Left cardiac atrium (tissue), 4 donors: ENCODE measurements at regions not wholly inside any gene's neighbourhood (a gene's known extent, or its start where the extent isn't known, plus 50 kb on each side); places are given as distances from the start of the nearest gene placed in this dataset.

ENCODE experiments used
- ATAC-seq, 2 donors: fragments of 200-7000 bp; cut with Tn5 transposase; one replicate each; pipeline ENCODE4 v1.9.1; 2020; ENCODE audit warnings: mild to moderate bottlenecking in 2 of 2, moderate library complexity in 2 of 2
- DNase-seq: peaks from one replicate; pipeline ENCODE4 v3.0.0-alpha.2; 2020
- intact Hi-C, 2 donors: fragments of 100-400 bp; cut with DNase I; formaldehyde crosslinking; loops; one replicate each; pipeline versions ENCODE4 v1.14.1 to v1.15.1; 2022 to 2023
- donor health status: DM: no; HTN: yes; CAD: no.
- donor health status: DM: no; HTN: yes; CAD: no; lungs with severe emphysema.
- donor health status: DM: yes; HTN: yes; CAD: no.
- donor health status: Dilated cardiomyopathy.

GRCh38 chr3:162196964-162197363 lies 700.4 kb downstream of the OTOL1 start:
- intact Hi-C loops, result no loop called here
- ATAC-seq (no peak), DNase-seq (no peak)

DNA sequence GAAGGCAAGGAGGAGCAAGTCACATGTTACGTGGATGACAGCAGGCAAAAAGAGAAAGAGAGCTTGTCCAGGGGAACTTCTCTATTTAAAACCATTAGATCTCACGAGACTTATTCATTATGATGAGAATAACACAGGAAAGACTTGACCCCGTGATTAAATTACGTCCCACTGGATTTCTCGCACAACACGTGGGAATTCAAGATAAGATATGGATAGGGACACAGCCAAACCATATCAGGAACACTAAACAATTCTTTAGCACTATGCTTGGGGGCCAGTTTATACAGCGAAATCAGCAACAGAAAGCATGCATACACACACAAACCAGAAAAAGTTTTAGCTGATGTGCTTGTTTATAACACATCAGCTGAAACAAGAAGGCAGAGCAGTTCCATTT lies 704.2 kb downstream of the OTOL1 start:
- ATAC-seq (no peak), DNase-seq (no peak)
- intact Hi-C loops, result no loop called here

DNA sequence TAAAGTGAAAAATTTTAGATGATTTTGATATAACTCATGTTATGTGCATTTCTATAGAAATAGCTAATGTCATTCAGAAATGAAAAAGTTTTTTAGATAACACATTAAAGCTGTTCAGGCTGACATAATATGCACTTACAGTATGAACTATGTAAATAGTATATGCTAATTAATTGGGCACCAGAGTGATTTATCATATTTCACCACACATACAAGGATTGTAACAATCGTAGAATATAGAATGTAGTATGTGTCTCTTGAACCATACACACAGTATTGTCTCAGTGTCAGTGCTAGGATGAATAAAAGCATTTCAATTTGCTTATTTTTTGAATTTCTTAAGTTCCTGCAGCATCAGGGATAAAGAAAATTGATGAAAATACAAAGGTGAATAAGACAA lies 710.0 kb downstream of the OTOL1 start:
- no peak for DNase-seq
- intact Hi-C loops, result no loop called here
- ATAC-seq, result no peak

- no peak for ATAC-seq
- DNase-seq, result no peak
- intact Hi-C loops, result no loop called here
These were observed 714.9 kb downstream of the OTOL1 start for GRCh38 chr3:162211470-162211869.

DNA sequence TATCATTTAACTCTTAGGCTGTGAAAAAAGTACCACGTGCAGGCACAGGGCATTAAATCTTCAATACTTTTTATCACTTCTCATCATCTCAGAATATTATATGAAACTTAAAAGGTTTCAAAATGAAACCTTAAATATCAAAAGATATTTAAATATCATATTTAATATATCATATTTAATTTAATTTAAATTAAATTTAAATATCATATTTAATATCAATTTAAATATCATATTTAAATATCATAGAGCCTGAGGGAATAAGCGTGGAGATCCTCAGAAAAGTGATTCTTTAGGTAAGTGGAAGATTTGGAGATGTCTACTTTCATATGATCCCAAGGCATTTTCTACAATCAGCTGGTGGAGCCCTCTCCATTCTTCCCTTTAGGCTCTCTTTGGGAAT lies 716.6 kb downstream of the OTOL1 start:
- DNase-seq (no peak), ATAC-seq (no peak)
- intact Hi-C loops, result no loop called here

GRCh38 chr3:162213956-162214355 lies 717.3 kb downstream of the OTOL1 start:
- intact Hi-C loops, result no loop called here
- DNase-seq, result no peak
- no peak for ATAC-seq

DNA sequence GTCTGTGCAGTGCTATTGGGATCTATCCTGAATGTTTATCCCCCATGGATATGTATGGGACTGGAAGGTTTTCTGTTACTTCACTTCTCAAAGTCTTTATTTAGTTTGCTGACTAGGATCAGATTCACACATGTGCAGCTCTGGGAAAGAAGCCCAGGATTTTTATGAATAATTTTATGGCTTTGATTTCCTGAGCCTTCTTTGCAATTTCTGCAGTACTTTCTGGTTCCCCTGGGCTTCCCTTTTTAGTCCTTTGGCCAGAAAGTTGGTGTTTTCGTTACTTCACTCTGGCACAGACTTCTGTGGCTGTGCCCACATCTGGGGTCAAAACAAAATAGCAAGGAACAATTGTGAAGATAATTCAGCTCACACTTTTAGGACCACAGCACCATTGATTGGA lies 721.0 kb downstream of the OTOL1 start:
- DNase-seq, result no peak
- intact Hi-C loops, result no loop called here
- peak in 1 of 2 donors; percentile 78 for ATAC-seq

DNA sequence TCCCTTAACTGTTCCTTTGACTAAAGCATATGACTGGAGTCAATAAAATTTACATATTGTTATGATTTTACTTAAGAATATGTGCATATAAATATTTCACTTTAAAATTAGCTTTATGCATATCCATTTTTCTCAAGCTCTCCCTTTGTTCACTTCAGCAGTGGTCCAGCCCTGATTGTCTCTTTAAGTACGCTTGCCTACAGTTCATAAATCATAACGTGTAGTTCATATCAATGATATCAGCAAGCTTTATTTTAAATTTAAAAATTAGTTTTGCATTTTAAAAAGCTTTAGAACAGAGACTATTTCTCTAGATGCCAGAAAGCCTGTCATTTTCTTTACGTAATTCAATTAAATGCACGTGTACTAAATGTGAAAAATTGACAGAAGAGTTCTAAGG lies 721.9 kb downstream of the OTOL1 start:
- ATAC-seq (no peak), DNase-seq (no peak)
- intact Hi-C loops, result no loop called here

- intact Hi-C loops, result no loop called here
- DNase-seq (no peak), ATAC-seq (peak in 1 of 2 donors; percentile 34)
These were observed 728.1 kb downstream of the OTOL1 start for GRCh38 chr3:162224746-162225145.

- ATAC-seq (no peak), DNase-seq (no peak)
- intact Hi-C loops, result no loop called here
These were observed 740.3 kb downstream of the OTOL1 start for GRCh38 chr3:162236949-162237348.

- no peak for ATAC-seq
- intact Hi-C loops, result no loop called here
- no peak for DNase-seq
These were observed 754.2 kb downstream of the OTOL1 start for GRCh38 chr3:162250782-162251181.

DNA sequence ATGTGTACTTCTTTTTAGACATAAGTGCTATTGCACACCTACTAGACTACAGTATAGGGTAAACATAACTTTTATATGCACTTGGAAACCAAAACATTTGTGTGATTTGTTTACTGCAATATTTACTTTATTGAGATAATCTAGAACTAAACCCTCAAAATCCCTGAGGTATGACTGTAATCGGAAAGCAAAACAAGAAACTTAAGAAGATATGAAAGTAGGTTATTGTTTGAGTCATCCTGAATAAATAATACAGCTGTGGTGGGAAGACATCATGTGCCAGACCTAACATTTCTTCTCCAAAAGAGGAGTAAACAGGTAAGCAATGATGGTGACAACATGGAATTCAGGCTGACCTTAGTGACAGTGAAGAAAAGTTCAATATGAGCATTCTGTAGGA lies 765.5 kb downstream of the OTOL1 start:
- DNase-seq (no peak), ATAC-seq (no peak)
- intact Hi-C loops, result no loop called here

DNA sequence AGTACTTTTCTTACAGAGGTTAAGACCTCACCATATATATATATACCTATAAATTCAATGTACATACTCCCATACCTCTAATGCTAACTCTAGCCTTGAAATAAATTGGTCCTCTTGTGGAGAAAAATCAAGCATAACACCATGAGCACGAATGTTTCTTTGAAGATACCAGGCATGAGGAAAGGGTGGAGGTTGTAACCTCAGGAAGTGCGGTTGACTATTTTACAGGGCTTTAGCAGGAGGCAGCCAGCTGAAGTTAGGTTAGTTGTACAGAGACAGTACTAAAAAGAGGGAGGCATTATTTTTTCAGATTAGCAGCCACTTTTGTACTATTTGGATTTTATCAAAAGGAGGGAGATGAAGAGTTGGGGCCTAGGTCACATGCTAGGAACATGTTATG lies 767.0 kb downstream of the OTOL1 start:
- intact Hi-C loops, result no loop called here
- ATAC-seq (no peak), DNase-seq (no peak)

GRCh38 chr3:162269636-162270458 lies 773.2 kb downstream of the OTOL1 start:
- no peak for DNase-seq
- intact Hi-C loops, result no loop called here
- no peak for ATAC-seq

- no peak for DNase-seq
- intact Hi-C loops, result no loop called here
- no peak for ATAC-seq
These were observed 777.5 kb downstream of the OTOL1 start for GRCh38 chr3:162274070-162274469.

- ATAC-seq (no peak), DNase-seq (no peak)
- intact Hi-C loops, result no loop called here
These were observed 782.2 kb downstream of the OTOL1 start for GRCh38 chr3:162278834-162279233.

- ATAC-seq, result peak in 1 of 2 donors; percentile 78
- no peak for DNase-seq
- intact Hi-C loops, result no loop called here
These were observed 788.7 kb downstream of the OTOL1 start for GRCh38 chr3:162285259-162285658.

- intact Hi-C loops, result no loop called here
- ATAC-seq, result no peak
- DNase-seq, result no peak
These were observed 791.0 kb downstream of the OTOL1 start for GRCh38 chr3:162287600-162287999.

DNA sequence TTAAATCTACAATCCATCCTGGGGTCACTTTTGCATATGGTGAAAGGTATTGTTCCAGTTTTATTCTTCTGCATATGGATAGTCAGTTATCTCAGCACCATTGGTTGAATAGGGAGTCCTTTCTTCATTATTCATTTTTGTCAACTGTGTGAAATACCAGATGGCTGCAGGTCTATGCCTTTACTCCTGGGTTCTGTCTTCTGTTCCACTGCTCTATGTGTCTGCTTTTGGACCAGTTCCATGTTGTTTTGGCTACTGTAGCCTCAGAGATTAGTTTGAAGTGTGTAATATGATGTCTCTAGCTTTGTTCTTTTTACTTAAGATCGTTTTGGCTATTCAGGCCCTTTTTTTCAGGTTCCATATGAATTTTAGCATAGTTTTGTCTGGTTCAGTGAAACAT lies 795.8 kb downstream of the OTOL1 start:
- no peak for DNase-seq
- peak in 1 of 2 donors; percentile 46 for ATAC-seq
- intact Hi-C loops, result no loop called here

- intact Hi-C loops, result no loop called here
- ATAC-seq (peak in 1 of 2 donors; percentile 92), DNase-seq (no peak)
These were observed 798.8 kb downstream of the OTOL1 start for GRCh38 chr3:162295323-162295983.
